OCI-LY3 (cell line): ENCODE measurements at regions not wholly inside any gene's neighbourhood (a gene's known extent, or its start where the extent isn't known, plus 50 kb on each side); places are given as distances from the start of the nearest gene placed in this dataset.

ENCODE experiments used
- EZH2phosphoT487 ChIP-seq: fragments of 200-600 bp; shearing (Covaris generic); IDR thresholded peaks from 2 replicates; pipeline ENCODE4 v1.6.1; 2018; ENCODE audit warnings: antibody characterized with exemption, mixed run types, low read depth
- TF ChIP-seq, protein P1 (sequence below): fragments of 200-600, 300-600 bp; sonication (generic); IDR thresholded peaks from 2 replicates; pipeline ENCODE4 v1.5.1; 2014; ENCODE audit warnings: antibody characterized with exemption, low read length, low read depth

DNA sequence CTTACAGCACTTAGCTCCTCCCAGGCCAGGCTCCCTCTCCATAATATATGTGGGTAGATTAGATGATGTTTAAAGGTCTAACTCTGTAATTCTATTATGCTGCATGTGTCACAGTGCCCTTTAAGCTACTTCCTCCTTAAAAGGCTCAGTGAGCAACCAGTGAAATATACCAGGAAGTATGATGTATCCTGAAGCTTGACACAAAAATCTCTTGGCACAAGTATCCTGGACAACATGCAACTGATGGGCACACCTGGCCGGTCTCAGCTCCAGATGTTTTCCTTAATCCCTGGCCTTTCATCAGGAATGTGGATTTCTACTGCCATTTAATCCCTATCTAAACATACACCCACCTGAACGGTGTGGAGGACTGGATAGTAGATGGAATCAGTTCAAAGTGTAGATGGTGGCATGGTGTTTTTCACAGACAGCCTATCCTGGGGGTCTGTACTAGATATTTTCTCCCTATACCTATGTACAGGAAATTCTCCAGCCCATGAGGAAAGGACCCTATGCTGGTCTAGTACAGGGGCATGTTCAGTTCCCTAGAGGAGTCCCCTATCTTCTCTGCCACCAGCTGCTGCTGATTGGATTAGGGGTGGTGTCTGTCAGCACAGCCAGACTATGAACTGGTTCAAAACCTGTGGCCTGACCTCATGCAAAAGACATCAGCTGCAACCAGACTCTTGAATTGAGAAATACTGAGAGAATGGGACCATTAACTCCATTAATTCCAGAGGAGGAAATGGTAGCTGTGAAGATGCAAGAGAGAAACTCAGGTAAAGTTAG is 59.4 kb upstream of the CITED2 start:
- TF ChIP-seq, protein P1, sequence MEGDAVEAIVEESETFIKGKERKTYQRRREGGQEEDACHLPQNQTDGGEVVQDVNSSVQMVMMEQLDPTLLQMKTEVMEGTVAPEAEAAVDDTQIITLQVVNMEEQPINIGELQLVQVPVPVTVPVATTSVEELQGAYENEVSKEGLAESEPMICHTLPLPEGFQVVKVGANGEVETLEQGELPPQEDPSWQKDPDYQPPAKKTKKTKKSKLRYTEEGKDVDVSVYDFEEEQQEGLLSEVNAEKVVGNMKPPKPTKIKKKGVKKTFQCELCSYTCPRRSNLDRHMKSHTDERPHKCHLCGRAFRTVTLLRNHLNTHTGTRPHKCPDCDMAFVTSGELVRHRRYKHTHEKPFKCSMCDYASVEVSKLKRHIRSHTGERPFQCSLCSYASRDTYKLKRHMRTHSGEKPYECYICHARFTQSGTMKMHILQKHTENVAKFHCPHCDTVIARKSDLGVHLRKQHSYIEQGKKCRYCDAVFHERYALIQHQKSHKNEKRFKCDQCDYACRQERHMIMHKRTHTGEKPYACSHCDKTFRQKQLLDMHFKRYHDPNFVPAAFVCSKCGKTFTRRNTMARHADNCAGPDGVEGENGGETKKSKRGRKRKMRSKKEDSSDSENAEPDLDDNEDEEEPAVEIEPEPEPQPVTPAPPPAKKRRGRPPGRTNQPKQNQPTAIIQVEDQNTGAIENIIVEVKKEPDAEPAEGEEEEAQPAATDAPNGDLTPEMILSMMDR, result no peak
- TF ChIP-seq EZH2phosphoT487, result no peak
